ENCODE measurements at regions not wholly inside any gene's neighbourhood (a gene's known extent, or its start where the extent isn't known, plus 50 kb on each side); places are given as distances from the start of the nearest gene placed in this dataset.

DNA sequence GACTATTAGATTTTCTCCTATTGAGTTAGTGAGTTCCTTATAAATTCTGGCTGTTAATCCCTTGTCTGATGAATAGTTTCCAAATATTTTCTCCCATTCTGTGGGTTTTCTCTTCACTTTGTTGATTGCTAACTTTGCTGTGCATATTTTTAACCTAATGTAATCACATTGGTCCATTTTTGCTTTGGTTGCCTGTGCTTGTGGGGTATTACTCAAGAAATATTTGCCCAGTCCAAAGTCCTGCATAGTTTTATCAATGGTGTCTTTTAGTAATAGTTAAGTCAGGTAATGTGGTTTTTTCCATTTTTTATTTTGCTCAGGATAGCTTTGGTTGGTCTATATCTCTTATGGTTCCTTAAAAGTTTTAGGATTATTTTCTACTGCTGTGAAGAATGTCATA, 490.3 kb downstream of the ARAP2 start (continued):
- TF ChIP-seq, protein P1, sequence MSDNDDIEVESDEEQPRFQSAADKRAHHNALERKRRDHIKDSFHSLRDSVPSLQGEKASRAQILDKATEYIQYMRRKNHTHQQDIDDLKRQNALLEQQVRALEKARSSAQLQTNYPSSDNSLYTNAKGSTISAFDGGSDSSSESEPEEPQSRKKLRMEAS (IDR thresholded peaks at IDR 0.05) = no peak
- TF ChIP-seq FOSL1 (IDR thresholded peaks at IDR 0.05; ENCODE audit: insufficient read depth, low read depth, low read length) = no peak
- TF ChIP-seq SIX5 (IDR thresholded peaks at IDR 0.05; ENCODE audit: low read depth, low read length) = no peak
- no peak for TF ChIP-seq BACH1 (IDR thresholded peaks at IDR 0.05; ENCODE audit: low read length)
- no peak for TF ChIP-seq KDM1A (IDR thresholded peaks at IDR 0.05; ENCODE audit: borderline replicate concordance, low read length)
